ENCODE measurements at regions not wholly inside any gene's neighbourhood (a gene's known extent, or its start where the extent isn't known, plus 50 kb on each side); places are given as distances from the start of the nearest gene placed in this dataset.

DNA sequence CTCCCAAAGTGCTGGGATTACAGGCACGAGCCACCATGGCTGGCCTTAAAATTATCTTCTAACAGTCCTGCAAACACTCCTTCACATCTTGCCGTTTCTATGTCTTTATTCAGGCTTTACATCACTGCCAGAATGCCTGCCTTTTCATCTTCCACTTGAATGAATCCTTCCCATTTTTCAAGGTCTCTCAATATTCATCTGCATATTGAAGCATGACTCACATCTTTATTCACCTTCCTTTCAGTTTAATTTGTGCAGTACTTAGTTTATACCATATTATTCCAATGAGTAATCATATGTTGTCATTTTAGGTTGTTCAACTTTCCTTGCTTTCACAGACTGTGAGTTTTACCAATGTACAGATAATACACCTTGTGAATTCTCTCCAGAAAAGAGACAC lies 510.1 kb upstream of the PIK3C3 start:
- Histone ChIP-seq H3K4me3 (ENCODE audit: low read length) (no peak overlapping the region), H3K9me3 (ENCODE audit: control insufficient read depth, insufficient read depth, low read length) (no peaks in the 10 kb centered on the region), H3K27ac (ENCODE audit: low read length) (no peak overlapping the region), H3K36me3 (ENCODE audit: control insufficient read depth, insufficient read depth, low read length) (no peaks in the 10 kb centered on the region), H3K4me1 (ENCODE audit: control insufficient read depth, insufficient read depth, low read length) (no peaks in the 10 kb centered on the region), H3K27me3 (ENCODE audit: control insufficient read depth, insufficient read depth, low read length) (no peaks in the 10 kb centered on the region)
- WGBS (ENCODE audit: insufficient coverage, insufficient read length) = no CpG with 5 or more reads among the region's 2 CpGs
- no peak for DNase-seq (ENCODE audit: low read depth, low spot score)

DNA sequence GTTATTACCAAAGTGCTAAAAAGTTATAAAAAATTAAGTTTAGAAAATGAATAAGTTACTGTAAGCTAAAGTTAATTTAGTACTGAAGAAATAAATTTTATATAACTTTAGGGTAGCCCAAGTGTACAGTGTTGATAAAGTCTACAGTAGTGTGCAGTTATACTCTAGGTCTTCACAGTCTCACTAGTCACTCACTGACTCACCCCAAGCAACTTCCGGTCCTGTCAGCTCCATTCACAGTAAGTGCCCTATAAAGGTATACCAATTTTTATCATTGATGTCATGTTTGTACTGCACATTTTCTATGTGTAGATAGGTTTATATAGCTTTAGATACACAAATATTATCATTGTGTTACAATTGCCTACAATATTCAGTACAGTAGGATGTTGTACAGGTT lies 518.3 kb upstream of the PIK3C3 start:
- Histone ChIP-seq H3K27me3 (ENCODE audit: control insufficient read depth, insufficient read depth, low read length) (no peaks in the 10 kb centered on the region), H3K9me3 (ENCODE audit: control insufficient read depth, insufficient read depth, low read length) (no peaks in the 10 kb centered on the region), H3K36me3 (ENCODE audit: control insufficient read depth, insufficient read depth, low read length) (no peaks in the 10 kb centered on the region), H3K27ac (ENCODE audit: low read length) (no peak overlapping the region), H3K4me1 (ENCODE audit: control insufficient read depth, insufficient read depth, low read length) (no peaks in the 10 kb centered on the region), H3K4me3 (ENCODE audit: low read length) (no peak overlapping the region)
- no CpG with 5 or more reads among the region's 1 CpG for WGBS (ENCODE audit: insufficient coverage, insufficient read length)
- DNase-seq (ENCODE audit: low read depth, low spot score) = no peak

DNA sequence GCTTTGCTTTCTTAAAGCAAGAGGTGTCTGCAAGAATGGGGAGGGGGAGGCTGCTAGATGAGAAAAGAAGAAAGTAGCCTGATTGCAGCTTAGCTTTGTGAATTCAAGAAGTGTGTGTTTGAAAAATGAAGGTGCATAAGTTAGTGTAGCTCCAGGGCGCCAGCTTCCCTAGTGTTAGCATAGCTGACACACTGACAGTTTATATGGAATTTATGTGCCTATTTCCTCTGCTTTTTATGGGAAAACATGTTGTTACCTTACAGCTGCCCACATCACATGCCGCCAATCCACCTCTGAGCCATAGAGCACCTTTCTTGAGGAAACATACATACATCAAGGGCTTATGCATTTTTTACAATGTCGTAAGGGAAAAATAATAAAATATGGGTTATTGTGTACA lies 536.4 kb upstream of the PIK3C3 start:
- Histone ChIP-seq H3K27me3 (ENCODE audit: control insufficient read depth, insufficient read depth, low read length) (no peaks in the 10 kb centered on the region), H3K4me3 (ENCODE audit: low read length) (no peak overlapping the region), H3K9me3 (ENCODE audit: control insufficient read depth, insufficient read depth, low read length) (no peaks in the 10 kb centered on the region), H3K36me3 (ENCODE audit: control insufficient read depth, insufficient read depth, low read length) (no peaks in the 10 kb centered on the region), H3K4me1 (ENCODE audit: control insufficient read depth, insufficient read depth, low read length) (no peaks in the 10 kb centered on the region), H3K27ac (ENCODE audit: low read length) (no peak overlapping the region)
- no peak for DNase-seq (ENCODE audit: low read depth, low spot score)
- no CpG with 5 or more reads among the region's 3 CpGs for WGBS (ENCODE audit: insufficient coverage, insufficient read length)

DNA sequence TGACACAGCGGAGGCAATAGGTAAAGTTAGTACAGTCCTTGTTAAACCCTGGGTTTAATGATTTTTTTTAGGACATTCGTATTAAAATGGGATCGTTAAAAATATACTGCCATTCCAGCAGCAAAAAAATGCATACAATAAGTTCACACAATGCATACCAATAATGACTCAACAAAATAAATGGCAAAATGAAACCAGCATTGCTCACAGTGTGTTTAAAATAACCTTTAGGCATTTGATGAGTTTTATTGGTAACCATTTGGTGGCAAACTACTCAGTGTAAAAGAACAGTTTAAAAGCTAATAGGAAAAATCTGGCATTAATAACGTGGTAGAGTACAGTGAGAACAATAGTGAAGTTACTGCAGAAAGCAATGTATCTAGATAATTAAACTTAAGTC lies 539.0 kb upstream of the PIK3C3 start:
- Histone ChIP-seq H3K36me3 (ENCODE audit: control insufficient read depth, insufficient read depth, low read length) (no peaks in the 10 kb centered on the region), H3K4me1 (ENCODE audit: control insufficient read depth, insufficient read depth, low read length) (no peaks in the 10 kb centered on the region), H3K9me3 (ENCODE audit: control insufficient read depth, insufficient read depth, low read length) (no peaks in the 10 kb centered on the region), H3K4me3 (ENCODE audit: low read length) (no peak overlapping the region), H3K27me3 (ENCODE audit: control insufficient read depth, insufficient read depth, low read length) (no peaks in the 10 kb centered on the region), H3K27ac (ENCODE audit: low read length) (no peak overlapping the region)
- no CpG with 5 or more reads among the region's 4 CpGs for WGBS (ENCODE audit: insufficient coverage, insufficient read length)
- DNase-seq (ENCODE audit: low read depth, low spot score) = no peak

DNA sequence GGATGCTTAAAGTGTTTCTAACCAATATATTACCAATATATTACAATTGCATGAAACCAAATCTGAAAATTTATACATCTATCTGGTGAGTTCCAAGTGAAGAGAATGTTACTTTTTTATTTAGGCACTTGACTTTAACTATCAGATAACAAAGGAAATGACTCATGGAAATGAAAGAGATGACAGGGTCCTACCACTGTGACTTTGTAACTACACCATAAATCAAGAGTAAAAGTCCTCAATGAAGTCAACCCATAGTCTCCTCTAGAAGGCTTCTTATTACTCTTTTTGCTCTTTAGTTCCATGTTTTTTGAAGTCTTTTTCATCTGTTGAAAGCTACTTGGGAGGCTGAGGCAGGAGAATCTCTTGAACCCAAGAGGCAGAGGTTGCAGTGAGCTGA lies 545.0 kb upstream of the PIK3C3 start:
- Histone ChIP-seq H3K9me3 (ENCODE audit: control insufficient read depth, insufficient read depth, low read length) (no peaks in the 10 kb centered on the region), H3K27me3 (ENCODE audit: control insufficient read depth, insufficient read depth, low read length) (no peaks in the 10 kb centered on the region), H3K27ac (ENCODE audit: low read length) (no peak overlapping the region), H3K36me3 (ENCODE audit: control insufficient read depth, insufficient read depth, low read length) (no peaks in the 10 kb centered on the region), H3K4me1 (ENCODE audit: control insufficient read depth, insufficient read depth, low read length) (no peaks in the 10 kb centered on the region), H3K4me3 (ENCODE audit: low read length) (no peak overlapping the region)
- no peak for DNase-seq (ENCODE audit: low read depth, low spot score)

DNA sequence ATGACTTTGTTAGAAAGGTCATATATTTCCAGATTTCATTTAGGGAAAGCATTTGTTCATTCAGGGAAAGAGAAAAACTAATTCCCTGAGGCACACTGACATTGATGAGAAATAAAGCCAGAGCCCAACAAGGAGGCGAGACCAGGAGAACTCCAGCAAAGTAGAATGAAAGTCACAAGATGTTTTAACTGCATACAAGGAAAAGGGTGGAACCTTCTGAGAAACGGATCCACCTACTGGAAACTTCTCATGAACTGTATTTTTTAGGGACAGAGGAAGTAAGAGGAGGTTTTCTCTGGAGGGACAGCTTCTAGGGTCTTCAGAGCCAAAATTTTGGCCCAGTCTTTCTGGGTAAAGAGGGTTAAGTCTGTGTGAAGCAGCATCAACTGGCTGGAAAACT lies 548.2 kb upstream of the PIK3C3 start:
- H3K9me3 ChIP-seq (ENCODE audit: control insufficient read depth, insufficient read depth, low read length) = no peaks in the 10 kb centered on the region
- H3K36me3 ChIP-seq (ENCODE audit: control insufficient read depth, insufficient read depth, low read length) = no peaks in the 10 kb centered on the region
- no peaks in the 10 kb centered on the region for H3K27me3 ChIP-seq (ENCODE audit: control insufficient read depth, insufficient read depth, low read length)
- WGBS (ENCODE audit: insufficient coverage, insufficient read length) = no CpG with 5 or more reads among the region's 2 CpGs
- H3K4me3 ChIP-seq (ENCODE audit: low read length) = no peak overlapping the region
- H3K27ac ChIP-seq (ENCODE audit: low read length) = no peak overlapping the region
- DNase-seq (ENCODE audit: low read depth, low spot score) = no peak
- H3K4me1 ChIP-seq (ENCODE audit: control insufficient read depth, insufficient read depth, low read length) = no peaks in the 10 kb centered on the region

DNA sequence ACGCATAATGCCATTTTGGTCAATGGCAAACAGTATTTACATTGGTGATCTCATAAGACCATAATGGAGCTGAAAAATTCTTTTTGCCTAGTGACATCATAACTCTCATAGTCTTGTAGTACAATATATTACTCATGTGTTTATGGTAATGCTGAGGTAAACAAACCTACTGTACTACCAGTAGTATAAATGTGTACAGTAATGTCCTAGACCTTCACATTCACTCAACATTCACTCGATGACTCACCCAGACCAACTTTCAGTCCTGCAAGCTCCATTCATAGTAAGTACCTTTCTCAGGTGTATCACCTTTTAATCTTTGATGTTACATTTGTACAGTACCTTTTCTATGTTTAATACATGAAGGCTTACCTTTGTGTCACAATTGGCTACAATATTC lies 558.2 kb upstream of the PIK3C3 start:
- no CpG with 5 or more reads among the region's 2 CpGs for WGBS (ENCODE audit: insufficient coverage, insufficient read length)
- Histone ChIP-seq H3K36me3 (ENCODE audit: control insufficient read depth, insufficient read depth, low read length) (no peaks in the 10 kb centered on the region), H3K27ac (ENCODE audit: low read length) (no peak overlapping the region), H3K9me3 (ENCODE audit: control insufficient read depth, insufficient read depth, low read length) (no peaks in the 10 kb centered on the region), H3K4me3 (ENCODE audit: low read length) (no peak overlapping the region), H3K27me3 (ENCODE audit: control insufficient read depth, insufficient read depth, low read length) (no peaks in the 10 kb centered on the region; the same call in 1 of the 2 replicates), H3K4me1 (ENCODE audit: control insufficient read depth, insufficient read depth, low read length) (no peaks in the 10 kb centered on the region)
- no peak for DNase-seq (ENCODE audit: low read depth, low spot score)

DNA sequence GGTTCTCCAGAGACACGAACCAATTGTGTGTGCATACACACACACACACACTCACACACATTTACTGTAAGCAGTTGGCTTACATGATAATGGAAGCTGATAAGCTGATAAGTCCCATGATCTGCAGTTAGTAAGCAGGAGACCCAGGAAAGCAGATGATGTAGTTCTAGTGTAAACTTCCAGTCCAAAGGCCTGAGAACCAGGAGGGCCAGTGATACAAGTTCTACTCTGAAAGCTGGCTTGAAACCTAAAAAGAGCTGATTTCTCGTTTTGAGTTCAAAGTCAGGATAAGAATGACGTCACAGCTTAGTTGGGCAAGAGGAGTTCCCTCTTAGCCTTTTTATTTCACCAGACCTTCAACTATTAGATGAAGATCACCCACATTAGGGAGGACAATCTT lies 558.8 kb upstream of the PIK3C3 start:
- Histone ChIP-seq H3K4me3 (ENCODE audit: low read length) (no peak overlapping the region), H3K9me3 (ENCODE audit: control insufficient read depth, insufficient read depth, low read length) (no peaks in the 10 kb centered on the region), H3K27me3 (ENCODE audit: control insufficient read depth, insufficient read depth, low read length) (no peaks in the 10 kb centered on the region; the same call in 1 of the 2 replicates), H3K36me3 (ENCODE audit: control insufficient read depth, insufficient read depth, low read length) (no peaks in the 10 kb centered on the region), H3K27ac (ENCODE audit: low read length) (no peak overlapping the region), H3K4me1 (ENCODE audit: control insufficient read depth, insufficient read depth, low read length) (no peaks in the 10 kb centered on the region)
- WGBS (ENCODE audit: insufficient coverage, insufficient read length) = no CpG with 5 or more reads among the region's 3 CpGs
- DNase-seq (ENCODE audit: low read depth, low spot score) = no peak

DNA sequence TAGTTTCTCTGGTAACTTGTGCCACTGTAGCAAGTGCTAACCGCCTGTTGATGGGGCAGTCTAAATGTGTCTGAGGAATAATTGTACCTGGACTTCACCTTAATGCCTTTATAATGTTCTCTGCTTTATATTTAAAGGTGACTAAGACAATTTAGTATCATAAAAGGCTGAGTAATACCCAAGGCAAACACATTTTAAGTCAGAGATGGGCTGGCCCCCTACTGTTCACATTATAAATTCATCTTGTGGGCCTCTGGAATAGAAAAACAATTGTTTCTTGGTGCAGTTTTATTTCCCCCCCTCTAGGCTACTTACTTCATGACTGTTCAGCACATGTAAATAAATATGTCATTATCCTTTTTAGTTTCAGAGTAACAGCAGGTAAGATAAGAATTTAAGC lies 559.3 kb upstream of the PIK3C3 start:
- H3K9me3 ChIP-seq (ENCODE audit: control insufficient read depth, insufficient read depth, low read length) = no peaks in the 10 kb centered on the region

DNA sequence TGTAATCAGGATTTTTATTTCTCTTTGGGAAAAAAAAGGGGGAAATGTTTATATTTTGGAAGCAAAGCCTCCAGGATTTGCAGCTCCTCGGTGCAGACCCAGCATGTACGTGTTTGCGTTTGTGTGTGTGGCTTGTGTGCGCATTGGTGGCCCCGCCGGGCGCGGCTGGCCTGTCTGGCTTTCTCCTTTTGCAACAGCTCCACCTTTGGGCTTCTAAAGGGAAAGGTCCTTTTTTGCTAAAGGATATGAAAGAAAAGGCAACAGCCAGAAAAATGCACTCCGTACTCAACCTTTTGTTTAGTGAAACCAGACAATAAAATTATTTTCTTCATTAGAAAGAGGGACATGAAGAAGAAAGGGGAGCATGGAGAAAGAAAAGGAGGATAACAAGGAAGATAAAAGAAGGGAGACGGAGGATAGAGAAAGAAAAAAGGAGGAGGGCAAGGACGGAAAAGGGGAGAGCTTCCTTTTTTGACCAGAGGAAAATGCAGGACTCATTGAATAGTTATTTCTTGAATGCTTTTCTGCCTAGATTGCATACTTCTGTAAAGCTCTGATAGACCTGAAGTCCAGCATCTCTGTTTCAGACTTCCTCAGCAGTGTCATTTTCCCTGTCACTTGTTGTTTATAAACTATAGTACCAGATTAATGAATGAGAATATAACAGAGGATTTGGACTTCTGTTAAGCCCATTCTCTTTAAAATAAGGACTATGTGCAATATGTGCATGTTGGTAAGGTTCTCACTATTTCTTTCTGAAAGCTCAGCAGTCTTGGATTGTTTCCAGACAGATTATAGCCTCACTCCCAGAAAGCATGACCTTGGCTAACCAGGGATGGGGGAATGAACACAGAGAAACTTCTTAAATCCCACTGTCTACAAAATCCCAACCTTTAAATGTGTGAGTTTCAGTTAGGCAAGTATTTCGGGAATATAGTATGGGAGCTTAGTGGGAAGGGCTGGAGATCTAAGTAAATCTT lies 563.1 kb upstream of the PIK3C3 start:
- WGBS (ENCODE audit: insufficient coverage, insufficient read length) = no CpG with 5 or more reads among the region's 12 CpGs
- Histone ChIP-seq H3K9me3 (ENCODE audit: control insufficient read depth, insufficient read depth, low read length) (no peaks in the 10 kb centered on the region), H3K4me3 (ENCODE audit: low read length) (no peak overlapping the region), H3K27me3 (ENCODE audit: control insufficient read depth, insufficient read depth, low read length) (no peaks in the 10 kb centered on the region; the same call in 1 of the 2 replicates), H3K27ac (ENCODE audit: low read length) (no peak overlapping the region), H3K36me3 (ENCODE audit: control insufficient read depth, insufficient read depth, low read length) (no peaks in the 10 kb centered on the region), H3K4me1 (ENCODE audit: control insufficient read depth, insufficient read depth, low read length) (no peaks in the 10 kb centered on the region)
- DNase-seq (ENCODE audit: low read depth, low spot score) = peak; percentile 37

More for the DNA sequence above, 559.3 kb upstream of the PIK3C3 start:
- Histone ChIP-seq H3K4me1 (ENCODE audit: control insufficient read depth, insufficient read depth, low read length) (no peaks in the 10 kb centered on the region), H3K27me3 (ENCODE audit: control insufficient read depth, insufficient read depth, low read length) (no peaks in the 10 kb centered on the region; the same call in 1 of the 2 replicates), H3K27ac (ENCODE audit: low read length) (no peak overlapping the region), H3K4me3 (ENCODE audit: low read length) (no peak overlapping the region), H3K36me3 (ENCODE audit: control insufficient read depth, insufficient read depth, low read length) (no peaks in the 10 kb centered on the region)
- no peak for DNase-seq (ENCODE audit: low read depth, low spot score)
- WGBS (ENCODE audit: insufficient coverage, insufficient read length) = no CpG with 5 or more reads among the region's 1 CpG

DNA sequence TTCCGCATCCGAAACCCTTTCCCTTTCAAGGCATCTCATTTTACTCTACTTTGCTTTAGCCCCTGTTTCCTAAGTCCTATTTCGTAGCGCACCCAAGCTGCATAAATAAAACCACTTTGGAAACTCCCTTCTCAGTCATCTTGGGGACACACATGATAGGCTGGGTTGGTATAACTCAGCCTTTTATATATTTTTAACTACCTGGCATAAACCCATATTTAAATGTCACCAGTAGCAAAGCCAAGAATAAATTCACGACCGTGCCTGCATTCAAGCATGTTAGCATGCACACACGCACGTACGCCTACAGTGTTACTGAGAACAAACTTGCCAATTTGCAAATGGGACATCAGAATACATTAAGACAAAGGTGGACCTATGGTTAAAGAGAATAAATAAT lies 564.7 kb upstream of the PIK3C3 start:
- no peaks in the 10 kb centered on the region for H3K4me1 ChIP-seq (ENCODE audit: control insufficient read depth, insufficient read depth, low read length)
- no peak overlapping the region for H3K4me3 ChIP-seq (ENCODE audit: low read length)
- DNase-seq (ENCODE audit: low read depth, low spot score) = no peak
- H3K9me3 ChIP-seq (ENCODE audit: control insufficient read depth, insufficient read depth, low read length) = no peaks in the 10 kb centered on the region
- H3K27ac ChIP-seq (ENCODE audit: low read length) = no peak overlapping the region
- no peaks in the 10 kb centered on the region for H3K27me3 ChIP-seq (ENCODE audit: control insufficient read depth, insufficient read depth, low read length)
- no peaks in the 10 kb centered on the region for H3K36me3 ChIP-seq (ENCODE audit: control insufficient read depth, insufficient read depth, low read length)
- WGBS (ENCODE audit: insufficient coverage, insufficient read length) = no CpG with 5 or more reads among the region's 9 CpGs
